Fibroblast of skin of left biceps (primary cell): ENCODE measurements at regions not wholly inside any gene's neighbourhood (a gene's known extent, or its start where the extent isn't known, plus 50 kb on each side); places are given as distances from the start of the nearest gene placed in this dataset.
"Not testable (repeated sequence)": the region's sequence is repeated elsewhere in the genome, so short reads cannot be mapped to it uniquely, and the experiment has no call there.

Experiments used
- DNase-seq, 2 experiments: peaks; one replicate each; pipeline ENCODE4 v3.0.0-alpha.2; 2013; ENCODE audit warnings: low read depth in 2 of 2

GRCh38 chr15:59896663-59897074 is 107.4 kb upstream of the FOXB1 start:
- DNase-seq: no peak

GRCh38 chr15:59894835-59895234 is 109.3 kb upstream of the FOXB1 start:
- DNase-seq: no peak

- no peak for DNase-seq
These were observed 111.1 kb upstream of the FOXB1 start for GRCh38 chr15:59892985-59893384.

- not testable (repeated sequence) for DNase-seq
These were observed 116.2 kb upstream of the FOXB1 start for GRCh38 chr15:59887870-59888269.

- no peak for DNase-seq
These were observed 116.9 kb upstream of the FOXB1 start for GRCh38 chr15:59887211-59887610.

GRCh38 chr15:59886441-59886840 is 117.7 kb upstream of the FOXB1 start:
- DNase-seq: no peak

GRCh38 chr15:59885832-59886231 is 118.3 kb upstream of the FOXB1 start:
- peak; percentile 10 to 12 for DNase-seq

- DNase-seq: peak; percentile 38 to 50
These were observed 124.4 kb upstream of the FOXB1 start for GRCh38 chr15:59879506-59880265.

- no peak for DNase-seq
These were observed 128.0 kb upstream of the FOXB1 start for GRCh38 chr15:59876140-59876539.

GRCh38 chr15:59873644-59874272 is 130.4 kb upstream of the FOXB1 start:
- no peak for DNase-seq

GRCh38 chr15:59867086-59867855 is 136.8 kb upstream of the FOXB1 start:
- DNase-seq: no peak

GRCh38 chr15:59866642-59867041 is 137.5 kb upstream of the FOXB1 start:
- DNase-seq: no peak

- no peak for DNase-seq
These were observed 141.6 kb upstream of the FOXB1 start for GRCh38 chr15:59862191-59863155.

GRCh38 chr15:59847968-59848367 is 156.1 kb upstream of the FOXB1 start:
- no peak for DNase-seq

- no peak for DNase-seq
These were observed 156.9 kb upstream of the BNIP2 start for GRCh38 chr15:59845942-59846499.

GRCh38 chr15:59843609-59844008 is 154.5 kb upstream of the BNIP2 start:
- no peak for DNase-seq

- DNase-seq: no peak
These were observed 151.9 kb upstream of the BNIP2 start for GRCh38 chr15:59841036-59841435.

- DNase-seq: no peak
These were observed 150.8 kb upstream of the BNIP2 start for GRCh38 chr15:59839906-59840305.

- DNase-seq: no peak
These were observed 149.8 kb upstream of the BNIP2 start for GRCh38 chr15:59838900-59839299.

- DNase-seq: no peak
These were observed 146.7 kb upstream of the BNIP2 start for GRCh38 chr15:59835776-59836175.

GRCh38 chr15:59834528-59834927 is 145.4 kb upstream of the BNIP2 start:
- no peak for DNase-seq
